GM18502 (cell line): ENCODE measurements at regions not wholly inside any gene's neighbourhood (a gene's known extent, or its start where the extent isn't known, plus 50 kb on each side); places are given as distances from the start of the nearest gene placed in this dataset.
"Not testable (repeated sequence)": the region's sequence is repeated elsewhere in the genome, so short reads cannot be mapped to it uniquely, and the experiment has no call there.

Source experiments
- ATAC-seq: cut with Tn5 transposase; IDR thresholded peaks from one replicate; pipeline ENCODE4 v1.9.1; 2021; ENCODE audit warnings: mild to moderate bottlenecking; ENCODE audit not compliant: unreplicated experiment, poor library complexity

GRCh38 chr1:245067257-245067656, 87.5 kb upstream of the KIF26B start:
- no peak for ATAC-seq

GRCh38 chr1:245062741-245063305, 92.0 kb upstream of the KIF26B start:
- no peak for ATAC-seq

- not testable (repeated sequence) for ATAC-seq
Observed at GRCh38 chr1:245061808-245062207, 93.0 kb upstream of the KIF26B start.

- ATAC-seq: no peak
Observed at GRCh38 chr1:245060684-245061374, 94.0 kb upstream of the KIF26B start.

- ATAC-seq: no peak
Observed at GRCh38 chr1:245059806-245060424, 94.9 kb upstream of the KIF26B start.

GRCh38 chr1:245058882-245059281, 95.9 kb upstream of the KIF26B start:
- ATAC-seq: no peak

GRCh38 chr1:245058436-245058835, 96.3 kb upstream of the KIF26B start:
- no peak for ATAC-seq

GRCh38 chr1:245056913-245057312, 97.9 kb upstream of the KIF26B start:
- ATAC-seq: no peak

- ATAC-seq: not testable (repeated sequence)
Observed at GRCh38 chr1:245056296-245056695, 98.5 kb upstream of the KIF26B start.

- ATAC-seq: no peak
Observed at GRCh38 chr1:245055752-245056151, 99.0 kb upstream of the KIF26B start.

GRCh38 chr1:245054507-245055270, 100.1 kb upstream of the KIF26B start:
- ATAC-seq: no peak

GRCh38 chr1:245054105-245054504, 100.7 kb upstream of the KIF26B start:
- ATAC-seq: no peak

GRCh38 chr1:245052258-245052657, 102.5 kb upstream of the KIF26B start:
- no peak for ATAC-seq

- no peak for ATAC-seq
Observed at GRCh38 chr1:245051349-245052221, 103.2 kb upstream of the KIF26B start.

GRCh38 chr1:245046769-245047168, 108.0 kb upstream of the KIF26B start:
- ATAC-seq: no peak

- ATAC-seq: no peak
Observed at GRCh38 chr1:245046315-245046714, 108.5 kb upstream of the KIF26B start.

GRCh38 chr1:245045087-245045881, 109.5 kb upstream of the KIF26B start:
- no peak for ATAC-seq

- no peak for ATAC-seq
Observed at GRCh38 chr1:245043611-245043940, 111.2 kb upstream of the KIF26B start.

- no peak for ATAC-seq
Observed at GRCh38 chr1:245041058-245041698, 113.6 kb upstream of the KIF26B start.
